Liver (tissue), 7 donors: ENCODE measurements at regions not wholly inside any gene's neighbourhood (a gene's known extent, or its start where the extent isn't known, plus 50 kb on each side); places are given as distances from the start of the nearest gene placed in this dataset.

Source experiments
- DNase-seq: peaks from one replicate; pipeline ENCODE4 v3.0.0-alpha.2; 2017; ENCODE audit warnings: low spot score
- H3K27ac ChIP-seq, 2 donors: one replicate each; pipeline ENCODE4 v1.7.0; 2013; ENCODE audit warnings: inconsistent platforms in 2 of 2, low read length in 2 of 2, control low read depth in 1 of 2, low read depth in 1 of 2, mild to moderate bottlenecking in 1 of 2
- H3K27me3 ChIP-seq, 4 donors: one replicate each; pipeline versions ENCODE4 v1.6.1 to v1.7.0; 2013; ENCODE audit warnings: low read length in 3 of 4, inconsistent platforms in 1 of 4, mild to moderate bottlenecking in 1 of 4, moderate library complexity in 1 of 4; ENCODE audit not compliant: control insufficient read depth in 4 of 4, insufficient read depth in 4 of 4
- H3K36me3 ChIP-seq, 4 donors: one replicate each; pipeline versions ENCODE4 v1.6.1 to v1.7.0; 2013; ENCODE audit warnings: low read length in 3 of 4, mild to moderate bottlenecking in 3 of 4, low read depth in 1 of 4, moderate library complexity in 1 of 4; ENCODE audit not compliant: control insufficient read depth in 4 of 4, insufficient read depth in 3 of 4
- H3K4me1 ChIP-seq, 4 donors: one replicate each; pipeline versions ENCODE4 v1.6.1 to v1.7.0; 2013; ENCODE audit warnings: low read length in 3 of 4, mild to moderate bottlenecking in 3 of 4, moderate library complexity in 1 of 4; ENCODE audit not compliant: control insufficient read depth in 4 of 4, insufficient read depth in 4 of 4
- H3K4me3 ChIP-seq, 3 donors: one replicate each; pipeline versions ENCODE4 v1.6.1 to v1.7.0; 2013; ENCODE audit warnings: low read length in 3 of 3, control low read depth in 1 of 3, low read depth in 1 of 3, mild to moderate bottlenecking in 1 of 3
- H3K9ac ChIP-seq, 2 donors: one replicate each; pipeline ENCODE4 v1.7.0; 2013; ENCODE audit warnings: low read length in 2 of 2, mild to moderate bottlenecking in 2 of 2, moderate library complexity in 2 of 2, control low read depth in 1 of 2, low read depth in 1 of 2
- H3K9me3 ChIP-seq, 4 donors: one replicate each; pipeline versions ENCODE4 v1.6.1 to v1.7.0; 2013; ENCODE audit warnings: low read length in 3 of 4; ENCODE audit not compliant: control insufficient read depth in 4 of 4
- ATF3 ChIP-seq: IDR thresholded peaks from 2 replicates; pipeline ENCODE4 v1.6.1; 2016; ENCODE audit warnings: antibody characterized with exemption
- EGR1 ChIP-seq, 2 donors: IDR thresholded peaks; 2 replicates each; pipeline ENCODE4 v1.6.1; 2016 to 2018; ENCODE audit warnings: antibody characterized with exemption in 2 of 2, low read depth in 2 of 2
- FOXA1 ChIP-seq: IDR thresholded peaks from 2 replicates; pipeline ENCODE4 v1.6.1; 2016; ENCODE audit warnings: antibody characterized with exemption
- FOXA2 ChIP-seq: IDR thresholded peaks from 2 replicates; pipeline ENCODE4 v1.6.1; 2016; ENCODE audit warnings: antibody characterized with exemption
- GABPA ChIP-seq, 2 donors: IDR thresholded peaks in 1 of 2; conservative IDR thresholded peaks in 1 of 2; 2 replicates each; pipeline ENCODE4 v1.6.1; 2016; ENCODE audit warnings: antibody characterized with exemption in 2 of 2, mild to moderate bottlenecking in 1 of 2, moderate library complexity in 1 of 2
- HNF4A ChIP-seq, 2 donors: conservative IDR thresholded peaks; 2 replicates each; pipeline ENCODE4 v1.6.1; 2016; ENCODE audit warnings: antibody characterized with exemption in 2 of 2, mild to moderate bottlenecking in 2 of 2
- HNF4G ChIP-seq: IDR thresholded peaks from 2 replicates; pipeline ENCODE4 v1.6.1; 2016; ENCODE audit warnings: antibody characterized with exemption
- JUND ChIP-seq, 2 donors: IDR thresholded peaks; 2 replicates each; pipeline ENCODE4 v1.6.1; 2016; ENCODE audit warnings: antibody characterized with exemption in 2 of 2
- MAX ChIP-seq: IDR thresholded peaks from 2 replicates; pipeline ENCODE4 v1.6.1; 2016; ENCODE audit warnings: antibody characterized with exemption
- NR2F2 ChIP-seq: IDR thresholded peaks from 2 replicates; pipeline ENCODE4 v1.6.1; 2016; ENCODE audit warnings: antibody characterized with exemption
- RAD21 ChIP-seq, 2 donors: IDR thresholded peaks; 2 replicates each; pipeline ENCODE4 v1.6.1; 2016; ENCODE audit warnings: antibody characterized with exemption in 2 of 2, mild to moderate bottlenecking in 2 of 2
- REST ChIP-seq: IDR thresholded peaks from 2 replicates; pipeline ENCODE4 v1.6.1; 2016; ENCODE audit warnings: antibody characterized with exemption, mild to moderate bottlenecking
- RXRA ChIP-seq, 2 donors: IDR thresholded peaks; 2 replicates each; pipeline ENCODE4 v1.6.1; 2017 to 2018; ENCODE audit warnings: antibody characterized with exemption in 2 of 2, mild to moderate bottlenecking in 1 of 2
- SP1 ChIP-seq: IDR thresholded peaks from 2 replicates; pipeline ENCODE4 v1.6.1; 2018; ENCODE audit warnings: antibody characterized with exemption, mild to moderate bottlenecking
- TAF1 ChIP-seq: conservative IDR thresholded peaks from 2 replicates; pipeline ENCODE4 v1.6.1; 2016; ENCODE audit warnings: antibody characterized with exemption, mild to moderate bottlenecking
- YY1 ChIP-seq: IDR thresholded peaks from 2 replicates; pipeline ENCODE4 v1.6.1; 2016; ENCODE audit warnings: antibody characterized with exemption, mild to moderate bottlenecking
- ZBTB33 ChIP-seq: IDR thresholded peaks from 2 replicates; pipeline ENCODE4 v1.6.1; 2016; ENCODE audit warnings: antibody characterized with exemption
- WGBS: extraction: QIAGEN DNeasy Blood & Tissue Kit; methylation state at CpG from one replicate; pipeline ENCODE4 v1.1.7; 2013; 5-methylcytosine and 5-hydroxymethylcytosine counted together
- donor health status: healthy.
- donor health status: healthy.
- donor health status: healthy.
- donor health status: healthy.

- H3K36me3 ChIP-seq = no peaks in the 10 kb centered on the region
- H3K9me3 ChIP-seq = no peaks in the 10 kb centered on the region
- no peak overlapping the region for H3K4me3 ChIP-seq
- H3K27me3 ChIP-seq = no peaks in the 10 kb centered on the region
- H3K27ac ChIP-seq = no peak overlapping the region
- no peak overlapping the region for H3K9ac ChIP-seq
- WGBS = 68% methylated on average over 5 of the region's 5 CpGs
- H3K4me1 ChIP-seq = no peaks in the 10 kb centered on the region
- DNase-seq = no peak
- no peak for TF ChIP-seq TAF1
- no peak for TF ChIP-seq YY1
- TF ChIP-seq FOXA1 = no peak
- no peak for TF ChIP-seq NR2F2
- no peak for TF ChIP-seq SP1
- TF ChIP-seq JUND (IDR thresholded peaks at IDR 0.05) = no peak
- TF ChIP-seq REST = no peak
- TF ChIP-seq ZBTB33 = no peak
- TF ChIP-seq MAX = no peak
Measured at GRCh38 chr6:55670850-55671413, 91.9 kb upstream of the HMGCLL1 start.

- no peak for TF ChIP-seq TAF1
- TF ChIP-seq ATF3 = no peak
- TF ChIP-seq RAD21 (IDR thresholded peaks at IDR 0.05) = no peak
- no peak for TF ChIP-seq HNF4G
- no peak for TF ChIP-seq SP1
- TF ChIP-seq RXRA (IDR thresholded peaks at IDR 0.05) = no peak
- TF ChIP-seq HNF4A (conservative IDR thresholded peaks at IDR 0.05) = no peak
- no peak for TF ChIP-seq JUND (IDR thresholded peaks at IDR 0.05)
- TF ChIP-seq GABPA (IDR thresholded peaks at IDR 0.05 in 1 of 2, conservative IDR thresholded peaks at IDR 0.05 in 1 of 2) = no peak
- no peak for TF ChIP-seq ZBTB33
- TF ChIP-seq NR2F2 = no peak
- no peak for TF ChIP-seq MAX
- TF ChIP-seq FOXA2 = no peak
- TF ChIP-seq EGR1 (IDR thresholded peaks at IDR 0.05; ENCODE audit: low read depth in 2 of 2) = no peak
- TF ChIP-seq FOXA1 = no peak
- TF ChIP-seq REST = no peak
- no peak for TF ChIP-seq YY1
- Histone ChIP-seq H3K27ac (no peak overlapping the region), H3K36me3 (no peaks in the 10 kb centered on the region), H3K9me3 (no peaks in the 10 kb centered on the region), H3K4me3 (no peak overlapping the region), H3K9ac (no peak overlapping the region), H3K27me3 (no peaks in the 10 kb centered on the region), H3K4me1 (no peaks in the 10 kb centered on the region)
- 81% methylated on average over 1 of the region's 1 CpG for WGBS
- no peak for DNase-seq
Measured at GRCh38 chr6:55669028-55669427, 90.0 kb upstream of the HMGCLL1 start.
